Testis (tissue), 2 donors: ENCODE measurements at regions not wholly inside any gene's neighbourhood (a gene's known extent, or its start where the extent isn't known, plus 50 kb on each side); places are given as distances from the start of the nearest gene placed in this dataset.

Experiments used
- POLR2A ChIP-seq: fragments of 450-650 bp; IDR thresholded peaks from one replicate; pipeline ENCODE4 v1.6.1; 2017; ENCODE audit warnings: antibody characterized with exemption, mild to moderate bottlenecking, moderate library complexity
- TF ChIP-seq, protein P1 (sequence below), 3 experiments: fragments of 450-650 bp in 2 of 3; fragments of 200-600 bp in 1 of 3; sonication (generic) in 1 of 3; IDR thresholded peaks; one replicate each; pipeline ENCODE4 v1.5.1; 2016 to 2019; ENCODE audit warnings: antibody characterized with exemption in 3 of 3, mild to moderate bottlenecking in 2 of 3, moderate library complexity in 1 of 3

DNA sequence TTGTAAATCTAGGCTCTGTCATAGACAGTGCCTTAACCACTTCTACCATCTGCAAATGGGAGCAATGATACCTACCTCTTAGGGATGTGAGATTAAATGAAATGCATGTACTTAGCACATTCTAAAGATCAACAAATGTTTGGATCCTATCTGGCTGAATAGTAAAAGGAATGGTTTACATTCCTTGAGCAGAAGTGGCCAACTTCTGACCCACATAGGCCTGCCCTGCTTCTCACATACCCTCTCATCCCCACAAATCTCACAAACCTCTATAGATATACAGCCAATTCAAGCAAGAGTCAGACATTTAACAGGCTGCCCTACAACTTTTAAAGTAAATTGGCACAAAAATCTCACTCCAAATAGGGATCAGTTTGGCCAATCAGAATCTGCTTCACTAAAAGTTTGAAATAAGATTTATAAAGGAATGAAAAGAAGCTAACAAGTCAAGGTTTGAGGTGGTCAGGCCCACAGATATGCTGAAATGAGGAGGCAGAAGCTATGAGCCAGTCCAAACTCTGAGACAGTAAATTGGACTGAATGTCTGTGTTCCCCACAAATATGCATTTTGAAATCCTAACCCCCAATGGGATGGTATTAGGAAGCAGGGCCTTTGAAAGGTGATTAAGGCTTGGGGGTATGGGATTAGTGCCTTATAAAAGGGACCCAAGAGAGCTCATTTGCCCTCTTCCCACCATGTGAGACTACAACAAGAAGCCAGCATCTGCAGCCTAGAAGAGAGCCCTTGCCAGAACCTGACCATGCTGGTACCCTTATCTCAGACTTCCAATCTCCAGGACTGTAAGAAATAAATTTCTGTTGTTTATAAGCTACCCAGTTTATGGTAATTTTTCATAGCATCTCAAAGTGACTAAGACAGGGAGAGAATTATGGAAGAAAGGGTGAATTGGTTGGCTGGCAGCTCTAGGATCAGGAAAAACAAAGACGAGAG is 227.8 kb upstream of the RBMS1 start:
- no peak for TF ChIP-seq POLR2A
- TF ChIP-seq, protein P1, sequence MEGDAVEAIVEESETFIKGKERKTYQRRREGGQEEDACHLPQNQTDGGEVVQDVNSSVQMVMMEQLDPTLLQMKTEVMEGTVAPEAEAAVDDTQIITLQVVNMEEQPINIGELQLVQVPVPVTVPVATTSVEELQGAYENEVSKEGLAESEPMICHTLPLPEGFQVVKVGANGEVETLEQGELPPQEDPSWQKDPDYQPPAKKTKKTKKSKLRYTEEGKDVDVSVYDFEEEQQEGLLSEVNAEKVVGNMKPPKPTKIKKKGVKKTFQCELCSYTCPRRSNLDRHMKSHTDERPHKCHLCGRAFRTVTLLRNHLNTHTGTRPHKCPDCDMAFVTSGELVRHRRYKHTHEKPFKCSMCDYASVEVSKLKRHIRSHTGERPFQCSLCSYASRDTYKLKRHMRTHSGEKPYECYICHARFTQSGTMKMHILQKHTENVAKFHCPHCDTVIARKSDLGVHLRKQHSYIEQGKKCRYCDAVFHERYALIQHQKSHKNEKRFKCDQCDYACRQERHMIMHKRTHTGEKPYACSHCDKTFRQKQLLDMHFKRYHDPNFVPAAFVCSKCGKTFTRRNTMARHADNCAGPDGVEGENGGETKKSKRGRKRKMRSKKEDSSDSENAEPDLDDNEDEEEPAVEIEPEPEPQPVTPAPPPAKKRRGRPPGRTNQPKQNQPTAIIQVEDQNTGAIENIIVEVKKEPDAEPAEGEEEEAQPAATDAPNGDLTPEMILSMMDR (IDR thresholded peaks at IDR 0.05) = no peak
